ENCODE measurements at regions not wholly inside any gene's neighbourhood (a gene's known extent, or its start where the extent isn't known, plus 50 kb on each side); places are given as distances from the start of the nearest gene placed in this dataset.
"Not testable (repeated sequence)": the region's sequence is repeated elsewhere in the genome, so short reads cannot be mapped to it uniquely, and the experiment has no call there.

GRCh38 chr3:62940771-62941563 is 65.8 kb upstream of the CADPS start:
- H3K9me3 ChIP-seq (ENCODE audit: control insufficient read depth in 1 of 2, low read length in 2 of 2) = no peaks in the 10 kb centered on the region
- no peak overlapping the region for H3K27ac ChIP-seq (ENCODE audit: low read depth, low read length)
- Mint-ChIP-seq H3K36me3 (no peaks in the 10 kb centered on the region), H3K4me3 (no peak overlapping the region), H3K9me3 (peaks cover 0 to 7% (median 2%) of the 10 kb centered on the region in 8 donors), H3K4me1 (no peaks in the 10 kb centered on the region), H3K27ac (no peak overlapping the region), H3K27me3 (no peaks in the 10 kb centered on the region)
- no peaks in the 10 kb centered on the region for H3K4me1 ChIP-seq (ENCODE audit: insufficient read depth, low read length)
- POLR2A ChIA-PET (ENCODE audit: partially characterized antibody) = no interaction called here
- H3K4me3 ChIP-seq (ENCODE audit: low read length in 2 of 2) = no peak overlapping the region
- H3K36me3 ChIP-seq (ENCODE audit: insufficient read depth, low read length) = no peaks in the 10 kb centered on the region
- H3K27me3 ChIP-seq (ENCODE audit: insufficient read depth, low read length) = no peaks in the 10 kb centered on the region
- no peak for DNase-seq
- CTCF ChIA-PET (ENCODE audit: partially characterized antibody) = no interaction called here
- intact Hi-C loops (cut with micrococcal nuclease) = no loop called here

- H3K36me3 Mint-ChIP-seq = no peaks in the 10 kb centered on the region
Observed at GRCh38 chr3:62942227-62942626, 67.0 kb upstream of the CADPS start.

GRCh38 chr3:62942764-62943163 is 67.5 kb upstream of the CADPS start:
- intact Hi-C loops (cut with micrococcal nuclease) = no loop called here
- no peaks in the 10 kb centered on the region for H3K27me3 Mint-ChIP-seq
- DNase-seq = no peak
- H3K36me3 Mint-ChIP-seq = no peaks in the 10 kb centered on the region
- ChIA-PET POLR2A (ENCODE audit: partially characterized antibody) (no interaction called here), CTCF (ENCODE audit: partially characterized antibody) (no interaction called here)
- no peaks in the 10 kb centered on the region for H3K4me1 Mint-ChIP-seq
- no peaks in the 10 kb centered on the region for H3K36me3 ChIP-seq (ENCODE audit: insufficient read depth, low read length)
- no peak overlapping the region for H3K27ac Mint-ChIP-seq
- H3K9me3 Mint-ChIP-seq = peaks cover 0 to 7% (median 2%) of the 10 kb centered on the region in 8 donors
- H3K27ac ChIP-seq (ENCODE audit: low read depth, low read length) = no peak overlapping the region
- no peaks in the 10 kb centered on the region for H3K9me3 ChIP-seq (ENCODE audit: control insufficient read depth in 1 of 2, low read length in 2 of 2)
- no peaks in the 10 kb centered on the region for H3K27me3 ChIP-seq (ENCODE audit: insufficient read depth, low read length)
- no peaks in the 10 kb centered on the region for H3K4me1 ChIP-seq (ENCODE audit: insufficient read depth, low read length)
- no peak overlapping the region for H3K4me3 ChIP-seq (ENCODE audit: low read length in 2 of 2)
- H3K4me3 Mint-ChIP-seq = no peak overlapping the region

More at GRCh38 chr3:62942227-62942626, 67.0 kb upstream of the CADPS start:
- ChIA-PET POLR2A (ENCODE audit: partially characterized antibody) (no interaction called here), CTCF (ENCODE audit: partially characterized antibody) (no interaction called here)
- intact Hi-C loops (cut with micrococcal nuclease) = no loop called here
- Histone ChIP-seq H3K36me3 (ENCODE audit: insufficient read depth, low read length) (no peaks in the 10 kb centered on the region), H3K9me3 (ENCODE audit: control insufficient read depth in 1 of 2, low read length in 2 of 2) (no peaks in the 10 kb centered on the region), H3K27me3 (ENCODE audit: insufficient read depth, low read length) (no peaks in the 10 kb centered on the region), H3K4me3 (ENCODE audit: low read length in 2 of 2) (no peak overlapping the region), H3K27ac (ENCODE audit: low read depth, low read length) (no peak overlapping the region), H3K4me1 (ENCODE audit: insufficient read depth, low read length) (no peaks in the 10 kb centered on the region)
- H3K27me3 Mint-ChIP-seq = no peaks in the 10 kb centered on the region
- no peak overlapping the region for H3K4me3 Mint-ChIP-seq
- no peaks in the 10 kb centered on the region for H3K4me1 Mint-ChIP-seq
- peaks cover 0 to 7% (median 2%) of the 10 kb centered on the region in 8 donors for H3K9me3 Mint-ChIP-seq
- DNase-seq = no peak
- H3K27ac Mint-ChIP-seq = no peak overlapping the region

GRCh38 chr3:62948921-62949320 is 73.7 kb upstream of the CADPS start:
- Histone ChIP-seq H3K9me3 (ENCODE audit: control insufficient read depth in 1 of 2, low read length in 2 of 2) (no peaks in the 10 kb centered on the region), H3K4me1 (ENCODE audit: insufficient read depth, low read length) (no peaks in the 10 kb centered on the region), H3K4me3 (ENCODE audit: low read length in 2 of 2) (no peak overlapping the region), H3K36me3 (ENCODE audit: insufficient read depth, low read length) (no peaks in the 10 kb centered on the region), H3K27ac (ENCODE audit: low read depth, low read length) (no peak overlapping the region), H3K27me3 (ENCODE audit: insufficient read depth, low read length) (no peaks in the 10 kb centered on the region)
- no peaks in the 10 kb centered on the region for H3K4me1 Mint-ChIP-seq
- no peak for DNase-seq
- ChIA-PET CTCF (ENCODE audit: partially characterized antibody) (no interaction called here), POLR2A (ENCODE audit: partially characterized antibody) (no interaction called here)
- intact Hi-C loops (cut with micrococcal nuclease) = no loop called here
- H3K27me3 Mint-ChIP-seq = no peaks in the 10 kb centered on the region
- H3K36me3 Mint-ChIP-seq = no peaks in the 10 kb centered on the region
- no peak overlapping the region for H3K27ac Mint-ChIP-seq
- no peak overlapping the region for H3K4me3 Mint-ChIP-seq
- peaks cover 0 to 11% (median 5%) of the 10 kb centered on the region in 8 donors for H3K9me3 Mint-ChIP-seq

- ChIA-PET POLR2A (ENCODE audit: partially characterized antibody) (no interaction called here), CTCF (ENCODE audit: partially characterized antibody) (no interaction called here)
- Mint-ChIP-seq H3K27me3 (no peaks in the 10 kb centered on the region), H3K4me1 (no peaks in the 10 kb centered on the region), H3K4me3 (no peak overlapping the region), H3K27ac (no peak overlapping the region), H3K9me3 (peaks cover 0 to 11% (median 5%) of the 10 kb centered on the region in 8 donors), H3K36me3 (no peaks in the 10 kb centered on the region)
- no peaks in the 10 kb centered on the region for H3K36me3 ChIP-seq (ENCODE audit: insufficient read depth, low read length)
- no peak overlapping the region for H3K4me3 ChIP-seq (ENCODE audit: low read length in 2 of 2)
- H3K27ac ChIP-seq (ENCODE audit: low read depth, low read length) = no peak overlapping the region
- no peaks in the 10 kb centered on the region for H3K27me3 ChIP-seq (ENCODE audit: insufficient read depth, low read length)
- no peak for DNase-seq
- H3K4me1 ChIP-seq (ENCODE audit: insufficient read depth, low read length) = no peaks in the 10 kb centered on the region
- intact Hi-C loops (cut with micrococcal nuclease) = no loop called here
- H3K9me3 ChIP-seq (ENCODE audit: control insufficient read depth in 1 of 2, low read length in 2 of 2) = no peaks in the 10 kb centered on the region
Observed at GRCh38 chr3:62950210-62950609, 75.0 kb upstream of the CADPS start.

- Mint-ChIP-seq H3K4me3 (peak overlapping the region in 1 of 8 donors; percentile 5), H3K27me3 (no peaks in the 10 kb centered on the region), H3K9me3 (peaks cover 0 to 11% (median 4%) of the 10 kb centered on the region in 8 donors), H3K4me1 (no peaks in the 10 kb centered on the region), H3K27ac (no peak overlapping the region), H3K36me3 (no peaks in the 10 kb centered on the region)
- no peak overlapping the region for H3K4me3 ChIP-seq (ENCODE audit: low read length in 2 of 2)
- POLR2A ChIA-PET (ENCODE audit: partially characterized antibody) = no interaction called here
- CTCF ChIA-PET (ENCODE audit: partially characterized antibody) = no interaction called here
- H3K4me1 ChIP-seq (ENCODE audit: insufficient read depth, low read length) = no peaks in the 10 kb centered on the region
- no peaks in the 10 kb centered on the region for H3K36me3 ChIP-seq (ENCODE audit: insufficient read depth, low read length)
- H3K27ac ChIP-seq (ENCODE audit: low read depth, low read length) = no peak overlapping the region
- DNase-seq = no peak
- no peaks in the 10 kb centered on the region for H3K27me3 ChIP-seq (ENCODE audit: insufficient read depth, low read length)
- H3K9me3 ChIP-seq (ENCODE audit: control insufficient read depth in 1 of 2, low read length in 2 of 2) = no peaks in the 10 kb centered on the region
- intact Hi-C loops (cut with micrococcal nuclease) = no loop called here
Observed at GRCh38 chr3:62951037-62951613, 75.9 kb upstream of the CADPS start.

- intact Hi-C loops (cut with micrococcal nuclease); H3K36me3 ChIP-seq (ENCODE audit: insufficient read depth, low read length); DNase-seq; H3K27me3 ChIP-seq (ENCODE audit: insufficient read depth, low read length); H3K4me3 ChIP-seq (ENCODE audit: low read length in 2 of 2); H3K4me1 ChIP-seq (ENCODE audit: insufficient read depth, low read length); CTCF ChIA-PET (ENCODE audit: partially characterized antibody); H3K4me1 Mint-ChIP-seq; POLR2A ChIA-PET (ENCODE audit: partially characterized antibody); H3K36me3 Mint-ChIP-seq; H3K27ac ChIP-seq (ENCODE audit: low read depth, low read length); H3K9me3 ChIP-seq (ENCODE audit: control insufficient read depth in 1 of 2, low read length in 2 of 2); H3K27ac Mint-ChIP-seq; H3K27me3 Mint-ChIP-seq; H3K4me3 Mint-ChIP-seq: not testable (repeated sequence)
- peaks cover 0 to 11% (median 5%) of the 10 kb centered on the region in 8 donors for H3K9me3 Mint-ChIP-seq
Observed at GRCh38 chr3:62951880-62952279, 76.7 kb upstream of the CADPS start.
